Suprapubic skin (tissue), 4 donors: ENCODE measurements at regions not wholly inside any gene's neighbourhood (a gene's known extent, or its start where the extent isn't known, plus 50 kb on each side); places are given as distances from the start of the nearest gene placed in this dataset.

Experiments used
- DNase-seq, 2 donors: peaks; one replicate each; pipeline ENCODE4 v3.0.0-alpha.2; 2019; ENCODE audit warnings: low spot score in 2 of 2
- H3K27ac ChIP-seq: fragments of 200-600 bp; sonication (generic); one replicate; pipeline ENCODE4 v1.5.1; 2019
- H3K27me3 ChIP-seq: fragments of 200-600 bp; sonication (generic); one replicate; pipeline ENCODE4 v1.5.1; 2019
- H3K36me3 ChIP-seq: fragments of 200-600 bp; sonication (generic); one replicate; pipeline ENCODE4 v1.5.1; 2019
- H3K4me1 ChIP-seq: fragments of 200-600 bp; sonication (generic); one replicate; pipeline ENCODE4 v1.5.1; 2019
- H3K4me3 ChIP-seq: fragments of 200-600 bp; sonication (generic); one replicate; pipeline ENCODE4 v1.5.1; 2019; ENCODE audit warnings: mild to moderate bottlenecking
- H3K9me3 ChIP-seq: fragments of 200-600 bp; sonication (generic); one replicate; pipeline ENCODE4 v1.5.1; 2019
- CTCF ChIP-seq, 2 donors: fragments of 200-600 bp in 1 of 2; fragments of 450-650 bp in 1 of 2; sonication (generic) in 1 of 2; IDR thresholded peaks; one replicate each; pipeline ENCODE4 v1.5.1; 2016 to 2019; ENCODE audit warnings: antibody characterized with exemption in 2 of 2, mild to moderate bottlenecking in 1 of 2, moderate library complexity in 1 of 2
- EP300 ChIP-seq: sonication (generic); formaldehyde crosslinking; IDR thresholded peaks from one replicate; pipeline ENCODE4 v1.6.1; 2017; ENCODE audit warnings: antibody characterized with exemption
- POLR2A ChIP-seq, 2 donors: fragments of 450-650 bp; IDR thresholded peaks; one replicate each; pipeline ENCODE4 v1.6.1; 2017; ENCODE audit warnings: antibody characterized with exemption in 2 of 2, mild to moderate bottlenecking in 2 of 2, moderate library complexity in 2 of 2
- POLR2AphosphoS5 ChIP-seq, 3 donors: sonication (generic); formaldehyde crosslinking; IDR thresholded peaks; one replicate each; pipeline ENCODE4 v1.6.1; 2017; ENCODE audit warnings: antibody characterized with exemption in 3 of 3
- WGBS: methylation state at CpG from one replicate; pipeline ENCODE4 v1.1.5; 2018; 5-methylcytosine and 5-hydroxymethylcytosine counted together

DNA sequence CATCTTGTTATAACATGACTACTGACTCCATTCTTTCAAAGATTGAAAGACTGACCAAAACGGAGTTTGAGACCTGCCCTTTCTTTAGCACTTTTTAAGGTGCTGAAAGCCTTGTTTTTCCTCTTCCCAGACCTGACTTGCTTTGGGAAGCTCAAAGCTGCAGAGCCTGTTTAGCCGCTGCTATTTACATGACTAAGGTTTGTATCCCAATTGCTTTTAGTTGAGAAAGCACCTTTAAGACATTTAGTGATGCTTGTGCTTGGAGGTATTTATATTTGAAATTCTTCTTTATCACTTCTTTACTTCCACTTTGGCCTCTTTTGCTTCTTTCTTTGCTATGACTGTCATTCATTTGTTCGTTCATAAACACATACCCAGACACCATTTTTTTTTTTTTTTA is 182.6 kb upstream of the ELL2 start:
- no peak for DNase-seq
- Histone ChIP-seq H3K27ac (no peak overlapping the region), H3K27me3 (no peaks in the 10 kb centered on the region), H3K4me1 (peaks cover 49% of the 10 kb centered on the region), H3K9me3 (no peaks in the 10 kb centered on the region), H3K36me3 (no peaks in the 10 kb centered on the region), H3K4me3 (no peak overlapping the region)
- 49% methylated on average over 3 of the region's 3 CpGs for WGBS
- TF ChIP-seq CTCF (IDR thresholded peaks at IDR 0.05) (no peak), POLR2A (IDR thresholded peaks at IDR 0.05) (no peak)

GRCh38 chr5:96143450-96143849 is 181.8 kb upstream of the ELL2 start:
- no peak for TF ChIP-seq CTCF (IDR thresholded peaks at IDR 0.05)
- no peak for TF ChIP-seq EP300
- no peak for TF ChIP-seq POLR2A (IDR thresholded peaks at IDR 0.05)
- TF ChIP-seq POLR2AphosphoS5 (IDR thresholded peaks at IDR 0.05): no peak
- peak overlapping the region; percentile 21 for H3K27ac ChIP-seq
- H3K9me3 ChIP-seq: no peaks in the 10 kb centered on the region
- DNase-seq: no peak
- 72% methylated on average over 2 of the region's 2 CpGs for WGBS
- H3K27me3 ChIP-seq: no peaks in the 10 kb centered on the region
- H3K4me1 ChIP-seq: peaks cover 46% of the 10 kb centered on the region
- H3K4me3 ChIP-seq: no peak overlapping the region
- H3K36me3 ChIP-seq: no peaks in the 10 kb centered on the region

DNA sequence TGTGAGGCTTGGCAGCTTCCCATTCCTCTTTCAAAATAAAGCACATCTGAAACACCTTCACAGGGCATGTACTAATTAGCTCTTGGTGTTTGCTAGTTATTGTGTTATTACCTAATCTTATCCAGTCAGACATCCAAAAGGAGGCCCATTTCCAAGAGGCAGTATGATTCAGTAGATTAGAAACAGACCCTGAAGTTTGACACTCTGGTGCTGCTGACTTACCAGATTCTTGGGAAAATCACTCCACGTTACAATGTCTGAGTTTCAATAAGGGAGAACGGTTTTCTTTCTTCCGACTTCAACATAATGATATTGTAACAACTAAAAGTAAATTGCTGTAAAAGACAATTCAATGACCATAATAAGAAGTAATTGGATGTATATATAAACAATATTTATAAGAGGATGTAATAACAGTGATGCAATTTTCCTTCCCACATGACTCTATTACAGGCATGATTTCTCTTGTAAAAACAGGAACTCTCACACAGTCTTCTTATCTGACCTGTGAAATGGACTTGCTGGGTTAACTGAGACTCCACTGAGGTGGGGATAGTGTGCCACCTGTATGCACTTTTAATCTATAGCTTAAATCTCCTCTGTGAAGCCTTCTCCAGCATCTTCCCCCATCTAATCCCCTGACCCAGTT is 181.3 kb upstream of the ELL2 start:
- WGBS: 54% methylated on average over 3 of the region's 3 CpGs
- Histone ChIP-seq H3K9me3 (no peaks in the 10 kb centered on the region), H3K4me3 (no peak overlapping the region), H3K36me3 (no peaks in the 10 kb centered on the region), H3K27ac (peak overlapping the region; percentile 21), H3K4me1 (peaks cover 46% of the 10 kb centered on the region), H3K27me3 (no peaks in the 10 kb centered on the region)
- DNase-seq: no peak
- no peak for TF ChIP-seq POLR2AphosphoS5 (IDR thresholded peaks at IDR 0.05)

DNA sequence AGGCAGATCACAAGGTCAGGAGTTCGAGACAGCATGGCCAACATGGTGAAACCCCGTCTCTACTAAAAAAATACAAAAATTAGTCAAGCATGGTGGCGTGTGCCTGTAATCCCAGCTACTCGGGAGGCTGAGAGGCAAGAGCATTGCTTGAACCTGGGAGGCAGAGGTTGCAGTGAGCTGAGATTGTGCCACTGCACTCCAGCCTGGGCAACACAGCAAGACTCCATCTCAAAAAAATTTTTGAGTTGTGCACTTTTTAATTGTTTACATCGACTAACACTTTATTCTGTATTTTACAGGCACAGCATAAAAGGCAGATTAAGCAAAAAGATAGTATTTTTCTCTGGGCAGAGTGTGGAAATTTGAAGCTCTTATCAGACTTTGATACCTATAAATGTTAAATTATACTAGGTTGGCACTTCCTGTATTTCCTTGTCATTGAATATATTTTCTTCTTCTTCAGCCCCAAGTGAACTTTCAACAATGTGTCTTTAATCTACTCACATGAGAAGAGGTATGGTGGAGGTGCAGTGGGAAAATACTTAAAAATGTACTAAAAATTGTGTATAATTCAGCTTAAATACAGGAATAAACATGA is 180.6 kb upstream of the ELL2 start:
- Histone ChIP-seq H3K4me3 (no peak overlapping the region), H3K9me3 (no peaks in the 10 kb centered on the region), H3K4me1 (peaks cover 46% of the 10 kb centered on the region), H3K36me3 (no peaks in the 10 kb centered on the region), H3K27me3 (no peaks in the 10 kb centered on the region), H3K27ac (peak overlapping the region; percentile 7)
- DNase-seq: no peak
- 83% methylated on average over 5 of the region's 5 CpGs for WGBS
- TF ChIP-seq EP300 (no peak), POLR2A (IDR thresholded peaks at IDR 0.05) (no peak), POLR2AphosphoS5 (IDR thresholded peaks at IDR 0.05) (no peak), CTCF (IDR thresholded peaks at IDR 0.05) (no peak)

DNA sequence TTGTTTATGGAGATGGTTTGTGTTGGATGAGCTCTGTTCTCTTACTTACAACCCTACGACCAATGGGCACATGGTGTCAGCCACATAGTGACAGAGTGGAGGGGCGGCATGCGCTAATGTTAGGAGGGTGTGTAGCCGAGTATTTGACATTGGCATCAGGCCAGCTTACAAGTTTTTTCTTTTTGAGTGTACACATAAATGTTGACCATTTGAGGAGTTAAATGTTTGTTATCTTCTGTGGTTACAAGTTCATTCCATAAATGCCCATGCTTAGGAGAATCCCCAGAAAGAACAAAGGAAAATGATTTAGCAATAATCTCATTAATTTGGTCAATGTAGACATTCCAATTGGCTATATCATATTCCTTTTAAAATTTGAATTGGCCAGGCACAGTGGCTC is 180.1 kb upstream of the ELL2 start:
- Histone ChIP-seq H3K9me3 (no peaks in the 10 kb centered on the region), H3K27me3 (no peaks in the 10 kb centered on the region), H3K36me3 (no peaks in the 10 kb centered on the region), H3K4me3 (no peak overlapping the region), H3K27ac (no peak overlapping the region), H3K4me1 (peaks cover 44% of the 10 kb centered on the region)
- DNase-seq: no peak
- TF ChIP-seq POLR2AphosphoS5 (IDR thresholded peaks at IDR 0.05) (no peak), EP300 (no peak), POLR2A (IDR thresholded peaks at IDR 0.05) (no peak), CTCF (IDR thresholded peaks at IDR 0.05) (no peak)
- WGBS: 74% methylated on average over 4 of the region's 4 CpGs

DNA sequence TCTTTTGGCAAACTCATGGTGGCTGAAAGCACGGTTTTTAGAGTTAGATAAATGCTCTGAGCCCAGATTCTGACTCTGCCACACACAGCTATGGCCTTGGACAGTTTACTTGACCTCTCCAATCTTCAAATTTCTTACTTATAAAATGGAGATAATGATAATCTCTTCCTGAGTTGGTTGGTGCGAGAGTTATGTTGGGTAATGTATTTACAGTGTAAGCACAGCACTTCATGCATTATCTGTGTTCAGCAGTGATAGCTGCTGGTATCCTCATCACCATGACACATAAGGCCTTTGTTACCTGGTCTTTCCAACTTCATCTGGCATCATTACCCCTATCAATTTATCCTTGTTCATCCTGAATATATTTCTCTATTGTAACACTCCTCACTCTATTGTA is 178.8 kb upstream of the ELL2 start:
- Histone ChIP-seq H3K4me1 (peaks cover 34% of the 10 kb centered on the region), H3K27ac (peak overlapping the region; percentile 4), H3K4me3 (no peak overlapping the region), H3K9me3 (no peaks in the 10 kb centered on the region), H3K27me3 (no peaks in the 10 kb centered on the region), H3K36me3 (no peaks in the 10 kb centered on the region)
- WGBS: 69% methylated on average over 2 of the region's 2 CpGs
- TF ChIP-seq CTCF (IDR thresholded peaks at IDR 0.05): no peak
- TF ChIP-seq EP300: no peak
- TF ChIP-seq POLR2AphosphoS5 (IDR thresholded peaks at IDR 0.05): no peak
- no peak for TF ChIP-seq POLR2A (IDR thresholded peaks at IDR 0.05)
- no peak for DNase-seq
